Endodermal cell (in vitro differentiated cells): ENCODE measurements at regions not wholly inside any gene's neighbourhood (a gene's known extent, or its start where the extent isn't known, plus 50 kb on each side); places are given as distances from the start of the nearest gene placed in this dataset.

Source experiments
- DNase-seq: peaks from one replicate; pipeline ENCODE4 v3.0.0-alpha.2; 2017
- H3K27ac ChIP-seq: 2 replicates; pipeline ENCODE4 v1.5.1; 2013; ENCODE audit warnings: mild to moderate bottlenecking, low read depth, low read length, moderate library complexity
- H3K27me3 ChIP-seq: 2 replicates; pipeline ENCODE4 v1.6.1; 2013; ENCODE audit warnings: mild to moderate bottlenecking, low read length, moderate library complexity; ENCODE audit not compliant: insufficient read depth, control insufficient read depth, poor library complexity, severe bottlenecking
- H3K36me3 ChIP-seq: 2 replicates; pipeline ENCODE4 v1.7.0; 2013; ENCODE audit warnings: mild to moderate bottlenecking, low read length, moderate library complexity; ENCODE audit not compliant: control insufficient read depth, insufficient read depth
- H3K4me1 ChIP-seq: one replicate; pipeline ENCODE4 v1.7.0; 2013; ENCODE audit warnings: low read length; ENCODE audit not compliant: control insufficient read depth, insufficient read depth
- H3K4me3 ChIP-seq: 2 replicates; pipeline ENCODE4 v1.5.1; 2013; ENCODE audit warnings: mild to moderate bottlenecking, low read length, moderate library complexity
- H3K9ac ChIP-seq: 2 replicates; pipeline ENCODE4 v1.6.1; 2013; ENCODE audit warnings: mild to moderate bottlenecking, low read length, moderate library complexity; ENCODE audit not compliant: poor library complexity, severe bottlenecking; ENCODE audit errors: extremely low read depth
- H3K9me3 ChIP-seq: 2 replicates; pipeline ENCODE4 v1.6.1; 2013; ENCODE audit warnings: mild to moderate bottlenecking, low read length, moderate library complexity; ENCODE audit not compliant: control insufficient read depth
- H3K27ac Mint-ChIP-seq: 2 replicates; pipeline ENCODE4 v1.8.0; 2020; ENCODE audit warnings: mixed read lengths
- H3K27me3 Mint-ChIP-seq: 2 replicates; pipeline ENCODE4 v1.8.0; 2021; ENCODE audit warnings: mild to moderate bottlenecking, mixed read lengths; ENCODE audit not compliant: insufficient read depth
- H3K36me3 Mint-ChIP-seq: 2 replicates; pipeline ENCODE4 v1.8.0; 2020; ENCODE audit warnings: low read depth, mixed read lengths
- H3K4me1 Mint-ChIP-seq: 2 replicates; pipeline ENCODE4 v1.8.0; 2020; ENCODE audit warnings: mixed read lengths
- H3K4me3 Mint-ChIP-seq: 2 replicates; pipeline ENCODE4 v1.8.0; 2020; ENCODE audit warnings: mild to moderate bottlenecking, moderate library complexity, mixed read lengths
- H3K9me3 Mint-ChIP-seq: 2 replicates; pipeline ENCODE4 v1.8.0; 2020; ENCODE audit warnings: mild to moderate bottlenecking, mixed read lengths
- CTCF ChIP-seq: fragments of 200-600 bp; sonication (generic); conservative IDR thresholded peaks from 2 replicates; pipeline ENCODE4 v1.5.0; 2021; ENCODE audit warnings: antibody characterized with exemption, mild to moderate bottlenecking
- WGBS, 2 experiments: methylation state at CpG; one replicate each; pipeline versions ENCODE4 v1.1.5 to v1.1.7; 2013; ENCODE audit warnings: missing lambda C conversion rate in 2 of 2, mixed read lengths in 1 of 2; ENCODE audit not compliant: insufficient coverage in 1 of 2, insufficient read length in 1 of 2; 5-methylcytosine and 5-hydroxymethylcytosine counted together

- Mint-ChIP-seq H3K27me3 (no peaks in the 10 kb centered on the region), H3K9me3 (no peaks in the 10 kb centered on the region), H3K27ac (no peak overlapping the region), H3K36me3 (no peaks in the 10 kb centered on the region), H3K4me1 (no peaks in the 10 kb centered on the region), H3K4me3 (no peak overlapping the region)
- Histone ChIP-seq H3K27me3 (no peaks in the 10 kb centered on the region), H3K36me3 (no peaks in the 10 kb centered on the region), H3K27ac (no peak overlapping the region), H3K4me3 (no peak overlapping the region), H3K4me1 (no peaks in the 10 kb centered on the region), H3K9ac (no peak overlapping the region), H3K9me3 (no peaks in the 10 kb centered on the region)
- 76 to 78% methylated on average over 8 to 11 of the region's 11 CpGs for WGBS, 2 experiments
- TF ChIP-seq CTCF: peak; percentile 72
- DNase-seq: peak; percentile 82
Measured at GRCh38 chr20:43840382-43841070, 74.1 kb upstream of the TOX2 start.

- no peak overlapping the region for H3K4me3 ChIP-seq
- no peaks in the 10 kb centered on the region for H3K4me1 Mint-ChIP-seq
- no peak overlapping the region for H3K27ac ChIP-seq
- no peaks in the 10 kb centered on the region for H3K9me3 ChIP-seq
- WGBS, 2 experiments: 92 to 93% methylated on average over 2 to 4 of the region's 4 CpGs
- TF ChIP-seq CTCF: no peak
- H3K4me1 ChIP-seq: no peaks in the 10 kb centered on the region
- H3K27me3 Mint-ChIP-seq: no peaks in the 10 kb centered on the region
- no peak overlapping the region for H3K9ac ChIP-seq
- H3K27ac Mint-ChIP-seq: no peak overlapping the region
- no peak for DNase-seq
- H3K9me3 Mint-ChIP-seq: no peaks in the 10 kb centered on the region
- H3K4me3 Mint-ChIP-seq: no peak overlapping the region
- H3K36me3 ChIP-seq: no peaks in the 10 kb centered on the region
- H3K36me3 Mint-ChIP-seq: no peaks in the 10 kb centered on the region
- no peaks in the 10 kb centered on the region for H3K27me3 ChIP-seq
Measured at GRCh38 chr20:43839793-43840199, 74.9 kb upstream of the TOX2 start.

- no peak for DNase-seq
- peaks cover 1% of the 10 kb centered on the region for H3K27me3 Mint-ChIP-seq
- H3K36me3 ChIP-seq: no peaks in the 10 kb centered on the region
- 86% methylated on average over 5 of the region's 5 CpGs; no CpG with 5 or more reads in 1 of the 2 experiments for WGBS, 2 experiments
- no peaks in the 10 kb centered on the region for H3K27me3 ChIP-seq
- no peaks in the 10 kb centered on the region for H3K9me3 Mint-ChIP-seq
- H3K4me1 Mint-ChIP-seq: no peaks in the 10 kb centered on the region
- H3K9ac ChIP-seq: no peak overlapping the region
- H3K9me3 ChIP-seq: no peaks in the 10 kb centered on the region
- H3K4me3 ChIP-seq: no peak overlapping the region
- H3K36me3 Mint-ChIP-seq: no peaks in the 10 kb centered on the region
- TF ChIP-seq CTCF: no peak
- no peak overlapping the region for H3K4me3 Mint-ChIP-seq
- H3K27ac ChIP-seq: no peak overlapping the region
- H3K27ac Mint-ChIP-seq: no peak overlapping the region
- H3K4me1 ChIP-seq: no peaks in the 10 kb centered on the region
Measured at GRCh38 chr20:43838703-43839060, 76.0 kb upstream of the TOX2 start.
